ENCODE measurements at regions not wholly inside any gene's neighbourhood (a gene's known extent, or its start where the extent isn't known, plus 50 kb on each side); places are given as distances from the start of the nearest gene placed in this dataset.

DNA sequence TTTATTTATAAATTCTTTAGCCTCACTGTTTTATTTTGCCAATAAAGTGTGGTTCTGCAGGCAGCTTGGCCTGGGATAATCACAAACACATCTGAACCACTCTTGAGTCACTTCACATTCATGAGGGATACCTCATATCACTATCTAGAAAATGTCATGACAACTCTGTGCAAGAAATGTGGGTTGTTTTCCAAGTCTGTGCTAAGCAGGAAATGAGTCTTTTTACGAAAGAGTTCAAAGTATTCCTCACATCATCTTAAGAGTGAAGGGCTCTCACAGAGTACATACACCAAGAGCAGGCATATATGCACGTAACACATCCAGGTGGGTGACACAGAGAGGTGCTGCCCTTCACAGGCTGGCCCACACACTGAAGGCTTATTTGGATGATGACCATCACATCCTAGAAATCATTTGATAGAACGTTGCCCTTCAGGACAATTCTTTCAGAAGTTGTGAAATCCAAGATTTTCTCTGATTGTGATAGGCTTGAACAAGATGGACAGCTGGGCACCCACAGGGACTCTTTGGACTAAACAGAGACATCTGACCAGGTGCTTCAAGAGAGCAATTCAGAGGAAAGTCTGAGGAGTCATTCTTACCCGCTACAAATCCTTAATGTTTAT lies 811.1 kb upstream of the LRATD1 start (continued):
- TF ChIP-seq, protein P1, sequence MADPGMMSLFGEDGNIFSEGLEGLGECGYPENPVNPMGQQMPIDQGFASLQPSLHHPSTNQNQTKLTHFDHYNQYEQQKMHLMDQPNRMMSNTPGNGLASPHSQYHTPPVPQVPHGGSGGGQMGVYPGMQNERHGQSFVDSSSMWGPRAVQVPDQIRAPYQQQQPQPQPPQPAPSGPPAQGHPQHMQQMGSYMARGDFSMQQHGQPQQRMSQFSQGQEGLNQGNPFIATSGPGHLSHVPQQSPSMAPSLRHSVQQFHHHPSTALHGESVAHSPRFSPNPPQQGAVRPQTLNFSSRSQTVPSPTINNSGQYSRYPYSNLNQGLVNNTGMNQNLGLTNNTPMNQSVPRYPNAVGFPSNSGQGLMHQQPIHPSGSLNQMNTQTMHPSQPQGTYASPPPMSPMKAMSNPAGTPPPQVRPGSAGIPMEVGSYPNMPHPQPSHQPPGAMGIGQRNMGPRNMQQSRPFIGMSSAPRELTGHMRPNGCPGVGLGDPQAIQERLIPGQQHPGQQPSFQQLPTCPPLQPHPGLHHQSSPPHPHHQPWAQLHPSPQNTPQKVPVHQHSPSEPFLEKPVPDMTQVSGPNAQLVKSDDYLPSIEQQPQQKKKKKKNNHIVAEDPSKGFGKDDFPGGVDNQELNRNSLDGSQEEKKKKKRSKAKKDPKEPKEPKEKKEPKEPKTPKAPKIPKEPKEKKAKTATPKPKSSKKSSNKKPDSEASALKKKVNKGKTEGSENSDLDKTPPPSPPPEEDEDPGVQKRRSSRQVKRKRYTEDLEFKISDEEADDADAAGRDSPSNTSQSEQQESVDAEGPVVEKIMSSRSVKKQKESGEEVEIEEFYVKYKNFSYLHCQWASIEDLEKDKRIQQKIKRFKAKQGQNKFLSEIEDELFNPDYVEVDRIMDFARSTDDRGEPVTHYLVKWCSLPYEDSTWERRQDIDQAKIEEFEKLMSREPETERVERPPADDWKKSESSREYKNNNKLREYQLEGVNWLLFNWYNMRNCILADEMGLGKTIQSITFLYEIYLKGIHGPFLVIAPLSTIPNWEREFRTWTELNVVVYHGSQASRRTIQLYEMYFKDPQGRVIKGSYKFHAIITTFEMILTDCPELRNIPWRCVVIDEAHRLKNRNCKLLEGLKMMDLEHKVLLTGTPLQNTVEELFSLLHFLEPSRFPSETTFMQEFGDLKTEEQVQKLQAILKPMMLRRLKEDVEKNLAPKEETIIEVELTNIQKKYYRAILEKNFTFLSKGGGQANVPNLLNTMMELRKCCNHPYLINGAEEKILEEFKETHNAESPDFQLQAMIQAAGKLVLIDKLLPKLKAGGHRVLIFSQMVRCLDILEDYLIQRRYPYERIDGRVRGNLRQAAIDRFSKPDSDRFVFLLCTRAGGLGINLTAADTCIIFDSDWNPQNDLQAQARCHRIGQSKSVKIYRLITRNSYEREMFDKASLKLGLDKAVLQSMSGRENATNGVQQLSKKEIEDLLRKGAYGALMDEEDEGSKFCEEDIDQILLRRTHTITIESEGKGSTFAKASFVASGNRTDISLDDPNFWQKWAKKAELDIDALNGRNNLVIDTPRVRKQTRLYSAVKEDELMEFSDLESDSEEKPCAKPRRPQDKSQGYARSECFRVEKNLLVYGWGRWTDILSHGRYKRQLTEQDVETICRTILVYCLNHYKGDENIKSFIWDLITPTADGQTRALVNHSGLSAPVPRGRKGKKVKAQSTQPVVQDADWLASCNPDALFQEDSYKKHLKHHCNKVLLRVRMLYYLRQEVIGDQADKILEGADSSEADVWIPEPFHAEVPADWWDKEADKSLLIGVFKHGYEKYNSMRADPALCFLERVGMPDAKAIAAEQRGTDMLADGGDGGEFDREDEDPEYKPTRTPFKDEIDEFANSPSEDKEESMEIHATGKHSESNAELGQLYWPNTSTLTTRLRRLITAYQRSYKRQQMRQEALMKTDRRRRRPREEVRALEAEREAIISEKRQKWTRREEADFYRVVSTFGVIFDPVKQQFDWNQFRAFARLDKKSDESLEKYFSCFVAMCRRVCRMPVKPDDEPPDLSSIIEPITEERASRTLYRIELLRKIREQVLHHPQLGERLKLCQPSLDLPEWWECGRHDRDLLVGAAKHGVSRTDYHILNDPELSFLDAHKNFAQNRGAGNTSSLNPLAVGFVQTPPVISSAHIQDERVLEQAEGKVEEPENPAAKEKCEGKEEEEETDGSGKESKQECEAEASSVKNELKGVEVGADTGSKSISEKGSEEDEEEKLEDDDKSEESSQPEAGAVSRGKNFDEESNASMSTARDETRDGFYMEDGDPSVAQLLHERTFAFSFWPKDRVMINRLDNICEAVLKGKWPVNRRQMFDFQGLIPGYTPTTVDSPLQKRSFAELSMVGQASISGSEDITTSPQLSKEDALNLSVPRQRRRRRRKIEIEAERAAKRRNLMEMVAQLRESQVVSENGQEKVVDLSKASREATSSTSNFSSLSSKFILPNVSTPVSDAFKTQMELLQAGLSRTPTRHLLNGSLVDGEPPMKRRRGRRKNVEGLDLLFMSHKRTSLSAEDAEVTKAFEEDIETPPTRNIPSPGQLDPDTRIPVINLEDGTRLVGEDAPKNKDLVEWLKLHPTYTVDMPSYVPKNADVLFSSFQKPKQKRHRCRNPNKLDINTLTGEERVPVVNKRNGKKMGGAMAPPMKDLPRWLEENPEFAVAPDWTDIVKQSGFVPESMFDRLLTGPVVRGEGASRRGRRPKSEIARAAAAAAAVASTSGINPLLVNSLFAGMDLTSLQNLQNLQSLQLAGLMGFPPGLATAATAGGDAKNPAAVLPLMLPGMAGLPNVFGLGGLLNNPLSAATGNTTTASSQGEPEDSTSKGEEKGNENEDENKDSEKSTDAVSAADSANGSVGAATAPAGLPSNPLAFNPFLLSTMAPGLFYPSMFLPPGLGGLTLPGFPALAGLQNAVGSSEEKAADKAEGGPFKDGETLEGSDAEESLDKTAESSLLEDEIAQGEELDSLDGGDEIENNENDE (IDR thresholded peaks at IDR 0.05; ENCODE audit: insufficient replicate concordance, low read length), result no peak
- TF ChIP-seq SP4 (IDR thresholded peaks at IDR 0.05; ENCODE audit: low read length) (no peak), SRF (IDR thresholded peaks at IDR 0.05; ENCODE audit: low read depth, low read length) (no peak), FOSL1 (IDR thresholded peaks at IDR 0.05; ENCODE audit: insufficient read depth, low read depth, low read length) (no peak), RAD21 (IDR thresholded peaks at IDR 0.05 in 1 of 2, conservative IDR thresholded peaks at IDR 0.05 in 1 of 2; ENCODE audit: low read depth in 2 of 2, low read length in 2 of 2) (no peak), GTF2F1 (IDR thresholded peaks at IDR 0.05; ENCODE audit: borderline replicate concordance, low read depth, low read length) (no peak), RBBP5 (IDR thresholded peaks at IDR 0.05; ENCODE audit: borderline replicate concordance, low read depth, low read length) (no peak)
- TF ChIP-seq, protein P2, sequence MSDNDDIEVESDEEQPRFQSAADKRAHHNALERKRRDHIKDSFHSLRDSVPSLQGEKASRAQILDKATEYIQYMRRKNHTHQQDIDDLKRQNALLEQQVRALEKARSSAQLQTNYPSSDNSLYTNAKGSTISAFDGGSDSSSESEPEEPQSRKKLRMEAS (IDR thresholded peaks at IDR 0.05), result no peak

Measured in H1 (cell line).